ENCODE measurements at regions not wholly inside any gene's neighbourhood (a gene's known extent, or its start where the extent isn't known, plus 50 kb on each side); places are given as distances from the start of the nearest gene placed in this dataset.

- no peak for TF ChIP-seq PRDM15 (CRISPR knock-in tag; IDR thresholded peaks at IDR 0.05)
Measured at GRCh38 chr16:52783616-52784015, 236.7 kb upstream of the TOX3 start (continued).

- ChIA-PET CTCF (interaction anchor here (1.0 kb wide), 1 partner anchor 712 kb away, joined by 3 read pairs; no protein-coding TSS in a partner anchor), POLR2A (no interaction called here)
- no peak overlapping the region for H3K27ac Mint-ChIP-seq
- TF ChIP-seq CREB1 (CRISPR knock-in tag; IDR thresholded peaks at IDR 0.05) (no peak), TP53 (CRISPR knock-in tag; IDR thresholded peaks at IDR 0.05) (no peak), NFE2L1 (CRISPR knock-in tag; IDR thresholded peaks at IDR 0.05) (no peak), STAT6 (CRISPR knock-in tag; conservative IDR thresholded peaks at IDR 0.05; ENCODE audit: low read depth) (no peak), CREM (CRISPR knock-in tag; IDR thresholded peaks at IDR 0.05) (no peak), FOXP4 (CRISPR knock-in tag; IDR thresholded peaks at IDR 0.05) (no peak), KAT7 (CRISPR knock-in tag; IDR thresholded peaks at IDR 0.05; ENCODE audit: borderline replicate concordance) (no peak), E2F1 (CRISPR knock-in tag; IDR thresholded peaks at IDR 0.05) (no peak), ZBTB21 (CRISPR knock-in tag; IDR thresholded peaks at IDR 0.05; ENCODE audit: borderline replicate concordance) (no peak), ATF2 (CRISPR knock-in tag; IDR thresholded peaks at IDR 0.05; ENCODE audit: borderline replicate concordance, low read depth) (no peak), GTF2I (CRISPR knock-in tag; conservative IDR thresholded peaks at IDR 0.05) (no peak), NR3C1 (CRISPR knock-in tag; conservative IDR thresholded peaks at IDR 0.05; ENCODE audit: low read depth) (no peak), NR1H2 (CRISPR knock-in tag; IDR thresholded peaks at IDR 0.05) (no peak), SMAD4 (CRISPR knock-in tag; IDR thresholded peaks at IDR 0.05) (no peak), ESRRA (CRISPR knock-in tag; IDR thresholded peaks at IDR 0.05; ENCODE audit: borderline replicate concordance) (no peak), ZNF281 (CRISPR knock-in tag; IDR thresholded peaks at IDR 0.05) (no peak), ZNF416 (CRISPR knock-in tag; IDR thresholded peaks at IDR 0.05) (no peak)
- H3K27me3 Mint-ChIP-seq (ENCODE audit: low read depth), result no peaks in the 10 kb centered on the region; the same call in 1 of the 2 replicates
- H3K4me3 Mint-ChIP-seq, result no peak overlapping the region
- H3K4me1 Mint-ChIP-seq, result peaks cover 10% of the 10 kb centered on the region
- no peaks in the 10 kb centered on the region for H3K9me3 Mint-ChIP-seq
- ATAC-seq, result no peak
- H3K36me3 Mint-ChIP-seq, result no peaks in the 10 kb centered on the region
- DNase-seq (ENCODE audit: low spot score), result no peak
Measured at GRCh38 chr16:52781005-52781630, 234.2 kb upstream of the TOX3 start.

Data from WTC11 (cell line).